Psoas muscle (tissue), 7 donors: ENCODE measurements at regions not wholly inside any gene's neighbourhood (a gene's known extent, or its start where the extent isn't known, plus 50 kb on each side); places are given as distances from the start of the nearest gene placed in this dataset.

Source experiments
- ATAC-seq, 4 donors: fragments of 200-7000 bp; cut with Tn5 transposase; one replicate each; pipeline ENCODE4 v1.9.1; 2020; ENCODE audit warnings: moderate library complexity in 3 of 4, mild to moderate bottlenecking in 2 of 4
- DNase-seq, 2 donors: peaks; one replicate each; pipeline ENCODE4 v3.0.0-alpha.2; 2020
- H3K27ac ChIP-seq: fragments of 200-600 bp; one replicate; pipeline ENCODE4 v1.8.0; 2022
- H3K27me3 ChIP-seq, 3 donors: fragments of 200-600 bp in 1 of 3; one replicate each; pipeline versions ENCODE4 v1.6.1 to v1.8.0; 2013 to 2022; ENCODE audit warnings: low read length in 2 of 3, mild to moderate bottlenecking in 2 of 3, moderate library complexity in 1 of 3; ENCODE audit not compliant: insufficient read depth in 3 of 3
- H3K36me3 ChIP-seq, 2 donors: fragments of 200-600 bp in 1 of 2; one replicate each; pipeline versions ENCODE4 v1.6.1 to v1.8.0; 2013 to 2022; ENCODE audit warnings: low read depth in 1 of 2, mild to moderate bottlenecking in 1 of 2, moderate library complexity in 1 of 2; ENCODE audit not compliant: insufficient read depth in 1 of 2
- H3K4me1 ChIP-seq: fragments of 200-600 bp; one replicate; pipeline ENCODE4 v1.8.0; 2022
- H3K4me3 ChIP-seq: fragments of 200-600 bp; one replicate; pipeline ENCODE4 v1.8.0; 2022; ENCODE audit warnings: mild to moderate bottlenecking
- H3K9me3 ChIP-seq: fragments of 200-600 bp; one replicate; pipeline ENCODE4 v1.8.0; 2022
- WGBS, 3 donors: extraction: QIAGEN DNeasy Blood & Tissue Kit; methylation state at CpG; one replicate each; pipeline versions ENCODE4 v1.1.6 to v1.1.7; 2013; 5-methylcytosine and 5-hydroxymethylcytosine counted together
- intact Hi-C, 2 donors: fragments of 100-400 bp; cut with DNase I; formaldehyde crosslinking; loops; one replicate each; pipeline versions ENCODE4 v1.11.0 to v1.14.2; 2022
- TF ChIP-seq, protein P1 (sequence below): fragments of 200-600 bp; IDR thresholded peaks from one replicate; pipeline ENCODE4 v1.8.0; 2022; ENCODE audit warnings: antibody characterized with exemption
- donor health status: healthy with polysubstance abuse.
- donor health status: DM: no; HTN: no; CAD: no; lungs with moderate emphysema.
- donor health status: Bipolar disorder and iron deficiency.
- donor health status: healthy.
- donor health status: DM: yes; HTN: yes; CAD: no.
- donor health status: DM: no; HTN: no; CAD: no.
- donor health status: DM: yes; HTN: yes; CAD: no.

DNA sequence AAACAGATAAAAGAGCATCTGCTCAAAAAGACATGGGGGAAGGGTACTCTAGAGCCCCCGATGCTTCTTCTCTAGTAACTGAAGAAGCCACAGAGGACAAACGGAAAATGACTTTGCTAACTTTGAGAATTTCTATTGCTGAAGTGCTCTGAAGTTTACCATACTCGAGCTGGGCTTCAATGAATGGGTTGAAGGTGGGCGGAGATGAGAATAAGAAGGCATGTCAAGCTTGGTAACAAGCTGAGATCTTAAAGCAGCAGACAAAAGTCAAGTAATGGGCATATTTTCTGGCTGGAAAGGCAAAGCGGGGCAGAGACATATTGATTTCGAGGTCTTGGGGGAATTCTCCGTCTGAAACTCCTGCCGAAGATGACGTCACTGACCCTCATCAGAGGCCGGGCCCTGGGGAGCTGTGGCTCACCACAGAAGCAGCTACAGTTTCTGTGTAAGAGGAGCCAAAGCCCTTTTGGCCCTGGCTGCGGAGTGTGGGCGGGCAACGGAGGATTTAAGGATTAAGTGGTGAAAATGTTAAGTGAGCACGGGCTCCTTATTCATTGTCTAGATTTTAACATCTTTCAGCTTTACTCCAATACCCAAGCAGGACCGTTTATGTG lies 115.8 kb upstream of the SLIT3 start:
- intact Hi-C loops: no loop called here
- no peaks in the 10 kb centered on the region for H3K4me1 ChIP-seq
- 18 to 26% (median 22%) methylated on average over 15 of the region's 15 CpGs for WGBS, 3 donors
- no peak for ATAC-seq
- H3K36me3 ChIP-seq: no peaks in the 10 kb centered on the region
- peak; percentile 61 to 66 for DNase-seq
- H3K4me3 ChIP-seq: no peak overlapping the region
- H3K27me3 ChIP-seq: no peaks in the 10 kb centered on the region
- no peaks in the 10 kb centered on the region for H3K9me3 ChIP-seq
- TF ChIP-seq, protein P1, sequence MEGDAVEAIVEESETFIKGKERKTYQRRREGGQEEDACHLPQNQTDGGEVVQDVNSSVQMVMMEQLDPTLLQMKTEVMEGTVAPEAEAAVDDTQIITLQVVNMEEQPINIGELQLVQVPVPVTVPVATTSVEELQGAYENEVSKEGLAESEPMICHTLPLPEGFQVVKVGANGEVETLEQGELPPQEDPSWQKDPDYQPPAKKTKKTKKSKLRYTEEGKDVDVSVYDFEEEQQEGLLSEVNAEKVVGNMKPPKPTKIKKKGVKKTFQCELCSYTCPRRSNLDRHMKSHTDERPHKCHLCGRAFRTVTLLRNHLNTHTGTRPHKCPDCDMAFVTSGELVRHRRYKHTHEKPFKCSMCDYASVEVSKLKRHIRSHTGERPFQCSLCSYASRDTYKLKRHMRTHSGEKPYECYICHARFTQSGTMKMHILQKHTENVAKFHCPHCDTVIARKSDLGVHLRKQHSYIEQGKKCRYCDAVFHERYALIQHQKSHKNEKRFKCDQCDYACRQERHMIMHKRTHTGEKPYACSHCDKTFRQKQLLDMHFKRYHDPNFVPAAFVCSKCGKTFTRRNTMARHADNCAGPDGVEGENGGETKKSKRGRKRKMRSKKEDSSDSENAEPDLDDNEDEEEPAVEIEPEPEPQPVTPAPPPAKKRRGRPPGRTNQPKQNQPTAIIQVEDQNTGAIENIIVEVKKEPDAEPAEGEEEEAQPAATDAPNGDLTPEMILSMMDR: no peak
- H3K27ac ChIP-seq: no peak overlapping the region

DNA sequence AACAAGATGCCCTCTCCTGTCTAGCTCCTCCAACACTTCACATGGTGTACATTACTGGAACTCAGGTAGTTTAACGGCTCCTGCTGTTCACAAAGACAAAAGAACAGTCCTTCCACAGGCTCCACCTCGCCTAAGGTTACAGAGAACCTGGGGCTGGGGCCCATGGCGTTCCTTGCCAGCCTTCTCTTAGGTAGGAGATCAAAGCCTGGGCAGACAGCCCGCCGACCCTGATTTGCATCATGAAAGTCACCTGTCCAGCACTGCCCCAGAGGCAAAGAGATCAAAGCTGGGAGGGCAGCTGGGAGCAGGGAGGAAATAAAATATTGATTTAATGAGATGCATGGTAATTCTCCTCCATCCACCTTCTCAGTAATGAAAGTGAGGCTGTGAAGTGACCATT lies 115.0 kb upstream of the SLIT3 start:
- H3K9me3 ChIP-seq: no peaks in the 10 kb centered on the region
- no peak for DNase-seq
- H3K4me1 ChIP-seq: no peaks in the 10 kb centered on the region
- H3K36me3 ChIP-seq: no peaks in the 10 kb centered on the region
- TF ChIP-seq, protein P1: no peak
- intact Hi-C loops: no loop called here
- 66 to 80% (median 73%) methylated on average over 5 of the region's 5 CpGs for WGBS, 3 donors
- no peak overlapping the region for H3K4me3 ChIP-seq
- H3K27ac ChIP-seq: no peak overlapping the region
- ATAC-seq: no peak
- H3K27me3 ChIP-seq: no peaks in the 10 kb centered on the region

DNA sequence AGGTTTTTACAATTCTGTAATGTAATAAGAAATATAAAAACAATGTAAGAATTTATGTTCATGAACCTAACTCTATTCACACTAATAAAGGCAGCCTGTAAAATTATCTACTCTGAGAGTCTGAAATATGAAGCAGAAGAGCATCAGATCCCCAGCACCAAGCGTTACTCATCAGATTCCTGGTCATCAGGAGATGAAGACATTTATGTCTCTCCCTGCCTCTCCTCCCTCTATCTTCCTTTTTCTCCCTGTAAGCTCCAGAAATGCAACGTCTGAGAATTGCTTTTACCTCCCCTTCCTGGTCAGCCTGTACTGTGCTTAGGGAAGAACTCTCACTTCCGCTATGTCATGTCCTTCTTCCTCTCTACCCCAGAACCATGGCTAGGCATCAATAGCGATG lies 114.4 kb upstream of the SLIT3 start:
- 46 to 75% (median 62%) methylated on average over 4 of the region's 4 CpGs for WGBS, 3 donors

DNA sequence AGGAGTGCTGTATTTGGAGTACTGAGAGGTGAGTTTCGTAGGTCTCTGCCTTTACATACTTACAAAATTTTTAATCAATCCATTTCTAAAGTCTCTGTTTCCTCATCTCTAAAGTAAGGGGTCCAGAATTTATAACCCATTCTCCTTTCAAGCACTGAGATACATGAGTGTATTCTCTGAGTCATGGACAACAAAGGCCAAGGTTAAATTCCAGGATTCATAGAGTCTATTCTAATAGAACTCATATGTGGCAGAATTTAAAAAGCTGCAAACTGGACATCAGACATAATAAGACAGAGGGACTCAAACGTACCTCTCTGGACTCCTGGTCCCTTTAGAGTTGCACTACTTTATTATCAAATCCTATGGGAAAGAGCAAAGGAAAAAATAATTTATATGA lies 112.5 kb upstream of the SLIT3 start:
- TF ChIP-seq, protein P1: no peak
- intact Hi-C loops: no loop called here
- WGBS, 3 donors: 62 to 67% (median 65%) methylated on average over 2 of the region's 2 CpGs

More for the DNA sequence above, 114.4 kb upstream of the SLIT3 start:
- Histone ChIP-seq H3K9me3 (no peaks in the 10 kb centered on the region), H3K4me1 (no peaks in the 10 kb centered on the region), H3K36me3 (no peaks in the 10 kb centered on the region), H3K27me3 (no peaks in the 10 kb centered on the region), H3K27ac (no peak overlapping the region), H3K4me3 (no peak overlapping the region)
- TF ChIP-seq, protein P1: no peak
- DNase-seq (no peak), ATAC-seq (no peak)
- intact Hi-C loops: no loop called here

DNA sequence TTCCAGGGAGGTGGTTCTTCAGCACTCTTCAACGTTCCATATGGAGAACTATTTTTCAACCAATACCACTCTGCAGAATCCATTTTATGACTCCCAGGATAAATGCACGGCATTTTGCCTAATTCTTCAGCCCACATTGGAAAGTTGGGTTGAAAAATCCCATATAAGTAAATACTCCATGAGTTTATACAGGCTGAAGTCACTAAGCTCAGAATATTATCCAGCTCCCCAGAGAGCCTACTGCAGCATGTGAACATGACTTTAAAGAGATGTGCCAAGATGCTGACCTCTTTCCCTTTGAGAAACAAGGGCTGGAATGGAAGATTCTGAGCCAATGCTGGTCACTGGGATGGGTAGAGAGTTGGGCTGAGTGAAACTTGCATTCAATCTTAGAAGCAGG lies 111.9 kb upstream of the SLIT3 start:
- no peak for DNase-seq
- Histone ChIP-seq H3K36me3 (no peaks in the 10 kb centered on the region), H3K27me3 (no peaks in the 10 kb centered on the region), H3K4me3 (no peak overlapping the region), H3K9me3 (no peaks in the 10 kb centered on the region), H3K4me1 (no peaks in the 10 kb centered on the region), H3K27ac (no peak overlapping the region)
- intact Hi-C loops: no loop called here
- TF ChIP-seq, protein P1: no peak
- no peak for ATAC-seq
- 31 to 38% (median 35%) methylated on average over 2 of the region's 2 CpGs for WGBS, 3 donors

More for the DNA sequence above, 112.5 kb upstream of the SLIT3 start:
- Histone ChIP-seq H3K27me3 (no peaks in the 10 kb centered on the region), H3K27ac (no peak overlapping the region), H3K4me1 (no peaks in the 10 kb centered on the region), H3K9me3 (no peaks in the 10 kb centered on the region), H3K36me3 (no peaks in the 10 kb centered on the region), H3K4me3 (no peak overlapping the region)
- ATAC-seq: no peak
- no peak for DNase-seq
